SHP77 treated with DMSO at 0.1 percent for 48 hours (cell line): ENCODE measurements at regions not wholly inside any gene's neighbourhood (a gene's known extent, or its start where the extent isn't known, plus 50 kb on each side); places are given as distances from the start of the nearest gene placed in this dataset.
A peak's percentile ranks its signal among the peaks of the same experiment; 100 is the strongest.

Source experiments
- DNase-seq: peaks from one replicate; lab custom pipeline; 2025; lab: John Stamatoyannopoulos, UW

- no peak for DNase-seq
Observed at GRCh38 chr21:24118738-24119459, 1488.4 kb downstream of the MRPL39 start.

- DNase-seq = no peak
Observed at GRCh38 chr21:24115141-24115540, 1492.1 kb downstream of the MRPL39 start.

DNA sequence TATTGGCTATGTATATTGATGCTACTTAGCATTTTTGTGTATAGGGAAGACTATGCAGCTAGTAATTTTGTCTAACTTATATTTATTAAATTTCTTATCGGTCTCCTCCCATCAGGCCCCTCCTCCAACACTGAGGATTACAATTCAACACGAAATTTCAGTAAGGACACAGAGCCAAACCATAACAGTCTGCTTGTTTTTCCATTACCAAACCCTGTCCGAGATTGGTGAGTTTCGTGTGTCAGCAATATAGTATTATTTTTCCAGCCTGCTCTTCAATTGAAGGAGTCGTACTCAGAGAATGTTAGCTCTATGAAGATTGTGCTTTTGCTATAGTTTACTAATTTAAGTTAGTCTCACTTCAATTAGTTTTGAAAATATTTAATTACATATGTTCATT is 1495.3 kb downstream of the MRPL39 start:
- no peak for DNase-seq

DNA sequence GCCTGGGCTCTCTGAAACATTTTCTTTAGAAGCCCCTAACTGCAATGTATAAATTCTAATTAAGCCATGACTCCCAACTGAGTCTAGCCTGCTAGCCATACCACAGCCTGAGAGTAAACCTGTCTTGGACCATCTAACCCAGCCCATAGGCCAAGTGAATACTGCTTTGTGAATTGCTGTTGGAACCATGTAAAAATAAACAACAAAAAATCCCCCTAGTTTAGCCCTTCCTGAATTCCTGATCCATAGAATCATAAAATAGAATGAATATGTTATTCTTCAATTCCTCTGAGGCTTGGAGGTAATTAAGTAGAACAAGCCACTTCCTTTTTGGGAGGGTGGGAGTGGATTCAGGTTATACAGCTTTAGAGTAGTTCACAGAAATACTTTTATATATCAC is 1496.4 kb downstream of the MRPL39 start:
- DNase-seq = no peak

- DNase-seq = no peak
Observed at GRCh38 chr21:24097181-24097580, 1510.1 kb downstream of the MRPL39 start.

- DNase-seq = no peak
Observed at GRCh38 chr21:24096651-24097050, 1510.6 kb downstream of the MRPL39 start.

DNA sequence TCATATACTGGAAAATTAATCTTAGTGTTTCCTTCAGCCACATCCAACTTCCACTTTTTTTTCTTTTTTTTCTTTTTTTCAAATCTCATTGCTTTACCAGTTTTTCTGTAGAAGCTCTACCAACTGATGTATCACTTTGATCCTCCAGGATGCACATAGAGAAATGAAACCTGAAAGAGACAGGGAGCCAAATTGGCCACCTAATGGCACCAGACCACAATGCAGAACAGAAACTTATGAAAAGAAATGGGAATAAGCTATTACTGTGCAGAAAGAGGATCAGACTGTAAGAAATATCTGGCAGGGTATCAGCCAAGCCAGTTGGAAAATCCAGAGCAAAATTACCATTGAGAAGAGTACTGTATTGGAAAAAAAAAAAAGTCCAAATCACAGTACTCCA is 1514.2 kb downstream of the MRPL39 start:
- no peak for DNase-seq

GRCh38 chr21:24076179-24076578 is 1531.1 kb downstream of the MRPL39 start:
- DNase-seq = no peak

GRCh38 chr21:24055696-24056095 is 1551.6 kb downstream of the MRPL39 start:
- DNase-seq = no peak

- no peak for DNase-seq
Observed at GRCh38 chr21:24050231-24050630, 1557.0 kb downstream of the MRPL39 start.

DNA sequence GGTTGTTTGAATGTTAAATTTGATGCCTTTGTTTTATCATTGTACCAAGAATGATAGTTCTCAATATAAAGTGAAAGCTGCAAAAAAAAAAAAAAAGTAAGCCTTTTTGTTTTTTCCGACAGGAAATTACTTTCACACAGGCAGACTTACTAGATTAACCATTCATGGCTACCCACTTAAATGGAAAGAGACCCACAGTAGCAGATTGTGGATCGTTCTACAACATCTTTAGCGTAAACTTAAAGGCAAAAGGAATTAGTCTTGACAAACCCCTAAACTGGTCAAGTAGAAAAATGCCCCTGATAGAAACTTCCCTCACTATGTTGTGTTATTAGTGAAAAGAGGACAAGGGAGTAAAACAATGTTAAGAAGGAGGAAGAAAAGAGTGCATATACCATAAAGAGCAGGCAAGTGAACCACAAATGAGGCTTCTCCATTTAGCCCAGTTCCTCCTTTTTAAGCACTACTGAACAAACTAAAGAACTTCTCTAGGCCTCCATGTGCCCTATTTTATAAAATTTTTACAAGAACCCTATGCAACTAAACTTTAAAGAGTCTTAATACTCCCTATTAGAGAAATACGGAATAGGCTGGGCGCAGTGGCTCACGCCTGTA is 1560.3 kb downstream of the MRPL39 start:
- no peak for DNase-seq

DNA sequence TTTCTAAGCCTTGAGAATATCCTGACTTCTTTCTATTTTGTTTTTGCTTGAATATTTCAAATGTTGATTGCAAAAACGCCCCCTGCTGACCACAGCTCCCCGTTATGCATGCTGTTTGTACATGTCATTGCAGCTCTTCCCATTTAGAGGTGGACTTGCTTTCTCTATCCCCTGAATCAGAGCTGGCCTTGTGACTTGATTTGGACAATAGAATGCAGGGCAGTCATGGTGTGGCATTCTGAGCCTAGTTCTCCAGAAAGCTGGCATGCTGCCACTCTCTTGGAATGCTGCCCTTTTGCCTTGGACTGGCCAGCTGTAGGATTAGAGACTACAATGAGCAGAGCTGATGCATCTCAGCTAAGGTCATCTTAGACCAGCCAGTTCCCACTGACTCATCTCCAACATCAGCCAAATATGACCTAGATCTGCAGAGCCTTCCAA is 1561.5 kb downstream of the MRPL39 start:
- DNase-seq = peak; percentile 28

DNA sequence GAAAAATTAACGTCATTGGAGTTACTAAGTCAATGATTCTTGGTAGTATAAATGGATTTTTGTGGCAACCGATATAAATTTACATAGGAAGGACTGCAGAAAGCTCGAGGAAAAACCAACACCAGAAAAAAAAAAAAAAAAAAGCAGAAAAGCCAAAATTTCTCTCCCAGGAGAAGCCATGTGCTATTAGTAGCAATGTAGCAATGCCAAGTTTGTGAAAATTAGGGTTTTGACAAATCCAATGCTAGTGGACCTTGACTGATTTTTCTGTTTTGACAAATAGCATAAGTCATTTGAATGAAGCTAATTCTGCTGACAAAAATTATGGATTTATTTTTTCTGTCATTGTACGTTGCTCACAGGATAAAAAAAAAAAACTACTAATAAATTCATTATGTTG is 1561.9 kb downstream of the MRPL39 start:
- DNase-seq = no peak

DNA sequence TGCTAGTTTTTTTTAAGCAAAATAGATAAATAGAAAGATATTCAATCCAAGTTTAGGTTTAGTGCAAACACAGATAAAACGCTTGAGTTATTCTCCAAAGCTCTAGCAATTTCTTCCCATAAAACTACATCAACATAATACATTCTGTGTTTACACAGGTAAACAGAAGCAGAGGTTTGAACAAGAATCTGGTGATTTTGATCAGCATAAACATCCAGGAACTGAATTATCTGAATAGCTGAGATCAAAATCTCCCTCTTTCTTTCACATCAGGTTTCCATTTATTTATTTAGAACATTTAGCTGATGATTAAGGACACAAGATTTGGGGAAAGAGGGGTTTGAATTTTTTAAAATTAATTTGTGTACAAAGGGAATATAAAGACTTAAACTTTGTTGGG is 1564.6 kb downstream of the MRPL39 start:
- no peak for DNase-seq

- DNase-seq = no peak
Observed at GRCh38 chr21:24032709-24033232, 1574.5 kb downstream of the MRPL39 start.

GRCh38 chr21:24027396-24027795 is 1579.9 kb downstream of the MRPL39 start:
- DNase-seq = no peak

- DNase-seq = no peak
Observed at GRCh38 chr21:24025101-24025500, 1582.2 kb downstream of the MRPL39 start.

- DNase-seq = peak; percentile 19
Observed at GRCh38 chr21:24023936-24024335, 1583.3 kb downstream of the MRPL39 start.

DNA sequence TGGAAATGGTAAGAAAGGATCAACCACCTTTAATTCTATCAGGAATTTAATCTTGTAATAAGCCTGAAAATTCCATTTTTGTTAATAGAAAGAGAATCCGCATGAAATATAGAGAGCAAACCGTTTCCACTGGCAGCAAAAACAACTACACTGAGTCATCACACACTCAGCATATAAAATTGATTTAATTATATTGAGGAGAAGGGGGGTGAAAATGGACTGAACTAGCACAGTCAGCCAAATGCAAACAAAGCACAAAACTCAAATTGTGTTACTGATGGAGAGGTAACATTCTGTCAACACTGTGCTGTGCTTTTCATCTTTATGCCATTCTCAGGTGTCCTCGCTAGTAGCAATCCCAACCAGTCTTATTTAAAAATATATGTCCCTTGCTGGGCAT is 1583.9 kb downstream of the MRPL39 start:
- DNase-seq = peak; percentile 3

- no peak for DNase-seq
Observed at GRCh38 chr21:24014381-24014780, 1592.9 kb downstream of the MRPL39 start.

- DNase-seq = no peak
Observed at GRCh38 chr21:24011087-24011486, 1596.2 kb downstream of the MRPL39 start.

- DNase-seq = no peak
Observed at GRCh38 chr21:24007592-24007991, 1599.7 kb downstream of the MRPL39 start.

DNA sequence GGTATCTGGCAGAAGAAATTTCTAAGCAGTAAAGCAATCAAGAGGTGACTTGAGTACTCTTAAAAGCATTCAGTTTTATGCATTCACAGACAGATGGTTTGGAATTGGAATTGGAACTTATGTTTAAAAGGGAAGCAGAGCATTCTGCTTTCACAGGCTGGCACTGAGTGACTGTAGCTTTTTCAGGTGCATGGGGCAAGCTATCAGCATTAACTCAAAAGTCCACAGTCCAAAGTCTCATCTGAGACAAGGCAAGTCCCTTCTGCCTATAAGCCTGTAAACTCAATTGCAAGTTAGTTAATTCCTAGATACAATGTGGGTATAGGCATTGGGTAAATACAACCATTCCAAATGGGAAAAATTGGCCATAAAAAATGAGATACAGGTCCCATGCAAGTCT is 1620.3 kb downstream of the MRPL39 start:
- DNase-seq = no peak

GRCh38 chr21:23986214-23986613 is 1621.1 kb downstream of the MRPL39 start:
- DNase-seq = no peak
